Heart left ventricle (tissue), 16 donors: ENCODE measurements at regions not wholly inside any gene's neighbourhood (a gene's known extent, or its start where the extent isn't known, plus 50 kb on each side); places are given as distances from the start of the nearest gene placed in this dataset.
A peak's percentile ranks its signal among the peaks of the same experiment; 100 is the strongest.

Source experiments
- ATAC-seq, 4 donors: fragments of 200-7000 bp; cut with Tn5 transposase; one replicate each; pipeline ENCODE4 v1.9.1; 2020 to 2022; ENCODE audit warnings: moderate library complexity in 4 of 4, mild to moderate bottlenecking in 3 of 4, moderate number of reproducible peaks in 1 of 4
- DNase-seq, 5 donors: peaks; one replicate each; pipeline ENCODE4 v3.0.0-alpha.2; 2020
- H3K27ac ChIP-seq, 12 donors: fragments of 200-600 bp; sonication (generic) in 4 of 12; one replicate each; pipeline versions ENCODE4 v1.5.0 to v1.8.0; 2016 to 2022; ENCODE audit warnings: mild to moderate bottlenecking in 2 of 12
- H3K27me3 ChIP-seq, 9 donors: fragments of 200-600 bp; sonication (generic) in 2 of 9; one replicate each; pipeline versions ENCODE4 v1.5.1 to v1.8.0; 2016 to 2022; ENCODE audit warnings: mild to moderate bottlenecking in 3 of 9
- H3K36me3 ChIP-seq, 9 donors: fragments of 200-600 bp; sonication (generic) in 2 of 9; one replicate each; pipeline versions ENCODE4 v1.5.0 to v1.8.0; 2018 to 2022; ENCODE audit warnings: mild to moderate bottlenecking in 2 of 9
- H3K4me1 ChIP-seq, 12 donors: fragments of 200-600 bp; sonication (generic) in 4 of 12; one replicate each; pipeline versions ENCODE4 v1.5.0 to v1.8.0; 2016 to 2022; ENCODE audit warnings: mild to moderate bottlenecking in 3 of 12
- H3K4me3 ChIP-seq, 12 donors: fragments of 200-600 bp; sonication (generic) in 4 of 12; one replicate each; pipeline versions ENCODE4 v1.5.0 to v1.8.0; 2017 to 2022; ENCODE audit warnings: mild to moderate bottlenecking in 9 of 12, moderate library complexity in 4 of 12
- H3K9me3 ChIP-seq, 12 donors: fragments of 200-600 bp; sonication (generic) in 4 of 12; one replicate each; pipeline versions ENCODE4 v1.5.0 to v1.8.0; 2016 to 2022; ENCODE audit warnings: mild to moderate bottlenecking in 1 of 12
- CTCF ChIP-seq, 12 donors: fragments of 200-600 bp; sonication (generic) in 4 of 12; IDR thresholded peaks; one replicate each; pipeline versions ENCODE4 v1.5.0 to v1.8.0; 2018 to 2022; ENCODE audit warnings: antibody characterized with exemption in 12 of 12, mild to moderate bottlenecking in 5 of 12
- POLR2A ChIP-seq, 2 donors: fragments of 450-650 bp; IDR thresholded peaks; one replicate each; pipeline ENCODE4 v1.6.1; 2017; ENCODE audit warnings: antibody characterized with exemption in 2 of 2, mild to moderate bottlenecking in 2 of 2, moderate library complexity in 2 of 2
- WGBS, 4 donors: extraction: QIAGEN DNeasy Blood & Tissue Kit in 2 of 4; methylation state at CpG; one replicate each; pipeline versions ENCODE4 v1.1.5 to v1.1.7; 2013 to 2018; 5-methylcytosine and 5-hydroxymethylcytosine counted together
- intact Hi-C, 10 donors: fragments of 100-400 bp; cut with DNase I; formaldehyde crosslinking; loops; one replicate each; pipeline versions ENCODE4 v1.11.1 to v1.14.2; 2022
- donor health status: ischemic (EF 13 %, LVEDD 7.1; RV severe dilation, severe dysfunction).
- donor health status: healthy with polysubstance abuse.
- donor health status: DM: no; HTN: yes; CAD: no.
- donor health status: DM: no; HTN: no; CAD: no.
- donor health status: ischemic (EF 25% LVEDD 6.9; RV normal size, moderate dysfunction).
- donor health status: ischemic (EF 25% LVEDD 5.7; RV mildly dilated, moderate dysfunction).
- donor health status: healthy.
- donor health status: DM: yes; HTN: yes; CAD: no.
- donor health status: ischemic (EF 35%, LVEDD 5.7; RV mildly dilated, moderate dysfunction).
- donor health status: nonischemic (EF 11% LVEDD 7.7; RV severe dilation, severe dysfunction).
- donor health status: DM: yes; HTN: yes; CAD: no.
- donor health status: PGD.
- donor health status: ischemic (EF 29% LVEDD 5.4; RV normal size, mild dysfunction).
- donor health status: nonischemic (EF 23%, LVEDD 6.1; RV moderate dilation, normal function).

- no peak for TF ChIP-seq POLR2A (IDR thresholded peaks at IDR 0.05)
- TF ChIP-seq CTCF (IDR thresholded peaks at IDR 0.05), result no peak
- ATAC-seq, result no peak
- 57 to 77% (median 76%) methylated on average over 11 of the region's 11 CpGs for WGBS, 4 donors
- Histone ChIP-seq H3K27me3 (no peaks in the 10 kb centered on the region), H3K36me3 (no peaks in the 10 kb centered on the region), H3K27ac (no peak overlapping the region), H3K4me1 (peaks cover 0 to 9% (median 6%) of the 10 kb centered on the region in 12 donors), H3K9me3 (no peaks in the 10 kb centered on the region), H3K4me3 (no peak overlapping the region)
- intact Hi-C loops, result no loop called here
- DNase-seq, result no peak
These were observed 70.6 kb upstream of the ESRRB start for GRCh38 chr14:76305268-76305826.

- TF ChIP-seq CTCF (IDR thresholded peaks at IDR 0.05), result no peak
- TF ChIP-seq POLR2A (IDR thresholded peaks at IDR 0.05), result no peak
- Histone ChIP-seq H3K27me3 (peaks cover 0 to 3% (median 0%) of the 10 kb centered on the region in 9 donors), H3K36me3 (no peaks in the 10 kb centered on the region), H3K4me3 (no peak overlapping the region), H3K27ac (no peak overlapping the region), H3K9me3 (no peaks in the 10 kb centered on the region), H3K4me1 (peaks cover 0 to 13% (median 6%) of the 10 kb centered on the region in 12 donors)
- WGBS, 4 donors, result 91 to 94% (median 91%) methylated on average over 12 of the region's 12 CpGs
- DNase-seq, result no peak
- intact Hi-C loops, result no loop called here
- ATAC-seq, result no peak
These were observed 69.8 kb upstream of the ESRRB start for GRCh38 chr14:76306131-76306530.

- Histone ChIP-seq H3K4me1 (peaks cover 0 to 20% (median 8%) of the 10 kb centered on the region in 12 donors), H3K27ac (no peak overlapping the region), H3K36me3 (no peaks in the 10 kb centered on the region), H3K4me3 (no peak overlapping the region), H3K9me3 (no peaks in the 10 kb centered on the region), H3K27me3 (peaks cover 0 to 16% (median 0%) of the 10 kb centered on the region in 9 donors)
- TF ChIP-seq POLR2A (IDR thresholded peaks at IDR 0.05) (no peak), CTCF (IDR thresholded peaks at IDR 0.05) (no peak)
- DNase-seq, result no peak
- no peak for ATAC-seq
- 93 to 94% (median 94%) methylated on average over 15 of the region's 15 CpGs for WGBS, 4 donors
- intact Hi-C loops, result no loop called here
These were observed 67.9 kb upstream of the ESRRB start for GRCh38 chr14:76307786-76308780.

- peak overlapping the region in 3 of 12 donors; percentile 47 to 53 (median 53) for H3K4me3 ChIP-seq
- H3K9me3 ChIP-seq, result no peaks in the 10 kb centered on the region
- peak overlapping the region in 8 of 12 donors; percentile 39 to 84 (median 79) for H3K27ac ChIP-seq
- TF ChIP-seq POLR2A (IDR thresholded peaks at IDR 0.05) (no peak), CTCF (IDR thresholded peaks at IDR 0.05) (peak in 1 of 12 donors; percentile 17)
- peaks cover 0 to 29% (median 8%) of the 10 kb centered on the region in 12 donors for H3K4me1 ChIP-seq
- no peaks in the 10 kb centered on the region for H3K36me3 ChIP-seq
- intact Hi-C loops, result loop anchor here in 1 of 10 donors (2.0 kb wide), 1 partner anchor 43 kb away; no protein-coding TSS in a partner anchor
- DNase-seq (no peak), ATAC-seq (no peak)
- 76 to 83% (median 77%) methylated on average over 8 of the region's 8 CpGs for WGBS, 4 donors
- peaks cover 0 to 16% (median 0%) of the 10 kb centered on the region in 9 donors for H3K27me3 ChIP-seq
These were observed 66.3 kb upstream of the ESRRB start for GRCh38 chr14:76309572-76310162.
